SK-MEL-5 (cell line): ENCODE measurements at regions not wholly inside any gene's neighbourhood (a gene's known extent, or its start where the extent isn't known, plus 50 kb on each side); places are given as distances from the start of the nearest gene placed in this dataset.

Source experiments
- DNase-seq: peaks from one replicate; pipeline ENCODE4 v3.0.0-alpha.2; 2016; ENCODE audit warnings: low read depth, low spot score
- in situ Hi-C: cut with HindIII; loops from 2 replicates; pipeline ENCODE4 v1.10.0; 2016; ENCODE audit warnings: low sequenced_read_pairs, high pct_unique_total_duplicates, low pct_unique_long_range_greater_than_20kb

- DNase-seq: no peak
- in situ Hi-C loops: no loop called here
These were observed 365.3 kb downstream of the MCTP2 start for GRCh38 chr15:94596707-94597106.

GRCh38 chr15:94600505-94600904 lies 369.1 kb downstream of the MCTP2 start:
- no peak for DNase-seq
- in situ Hi-C loops: no loop called here

- DNase-seq: no peak
- in situ Hi-C loops: no loop called here
These were observed 371.6 kb downstream of the MCTP2 start for GRCh38 chr15:94602754-94603470.

- in situ Hi-C loops: no loop called here
These were observed 374.9 kb downstream of the MCTP2 start for GRCh38 chr15:94606286-94606685.

GRCh38 chr15:94607176-94607654 lies 375.9 kb downstream of the MCTP2 start:
- no peak for DNase-seq
- in situ Hi-C loops: no loop called here

More at GRCh38 chr15:94606286-94606685, 374.9 kb downstream of the MCTP2 start:
- no peak for DNase-seq

- in situ Hi-C loops: no loop called here
- DNase-seq: no peak
These were observed 378.7 kb downstream of the MCTP2 start for GRCh38 chr15:94610069-94610468.

- DNase-seq: no peak
- in situ Hi-C loops: no loop called here
These were observed 379.1 kb downstream of the MCTP2 start for GRCh38 chr15:94610485-94610884.

- no peak for DNase-seq
- in situ Hi-C loops: no loop called here
These were observed 380.3 kb downstream of the MCTP2 start for GRCh38 chr15:94611656-94612055.

GRCh38 chr15:94615688-94616087 lies 384.3 kb downstream of the MCTP2 start:
- DNase-seq: no peak
- in situ Hi-C loops: no loop called here

- in situ Hi-C loops: no loop called here
These were observed 389.3 kb downstream of the MCTP2 start for GRCh38 chr15:94620632-94621031.

GRCh38 chr15:94621736-94622135 lies 390.4 kb downstream of the MCTP2 start:
- in situ Hi-C loops: no loop called here
- no peak for DNase-seq

More at GRCh38 chr15:94620632-94621031, 389.3 kb downstream of the MCTP2 start:
- DNase-seq: no peak

- in situ Hi-C loops: no loop called here
- no peak for DNase-seq
These were observed 395.6 kb downstream of the MCTP2 start for GRCh38 chr15:94626949-94627348.

- in situ Hi-C loops: no loop called here
- DNase-seq: no peak
These were observed 400.2 kb downstream of the MCTP2 start for GRCh38 chr15:94631608-94632007.

- in situ Hi-C loops: no loop called here
- DNase-seq: no peak
These were observed 406.8 kb downstream of the MCTP2 start for GRCh38 chr15:94638183-94638582.

GRCh38 chr15:94639701-94640100 lies 408.3 kb downstream of the MCTP2 start:
- DNase-seq: no peak
- in situ Hi-C loops: no loop called here

- in situ Hi-C loops: no loop called here
These were observed 413.1 kb downstream of the MCTP2 start for GRCh38 chr15:94644433-94644832.

GRCh38 chr15:94653071-94653470 lies 421.7 kb downstream of the MCTP2 start:
- DNase-seq: no peak
- in situ Hi-C loops: no loop called here

More at GRCh38 chr15:94644433-94644832, 413.1 kb downstream of the MCTP2 start:
- no peak for DNase-seq

- no peak for DNase-seq
- in situ Hi-C loops: no loop called here
These were observed 424.0 kb downstream of the MCTP2 start for GRCh38 chr15:94655249-94655880.
